OCI-LY3 (cell line): ENCODE measurements at regions not wholly inside any gene's neighbourhood (a gene's known extent, or its start where the extent isn't known, plus 50 kb on each side); places are given as distances from the start of the nearest gene placed in this dataset.

ENCODE experiments used
- H2AFZ ChIP-seq: fragments of 200-600, 300-600 bp; shearing (Covaris generic); 2 replicates; pipeline ENCODE4 v1.6.0; 2014; ENCODE audit warnings: antibody characterized with exemption, low read depth, low read length
- H3K27ac ChIP-seq: fragments of 200-600, 300-600 bp; sonication (generic); 2 replicates; pipeline ENCODE4 v1.5.1; 2014; ENCODE audit warnings: mild to moderate bottlenecking, low read length, moderate library complexity, mixed read lengths
- H3K27me3 ChIP-seq: fragments of 200-600, 300-600 bp; sonication (generic); 2 replicates; pipeline ENCODE4 v1.6.1; 2014; ENCODE audit warnings: low read depth, low read length, mixed read lengths
- H3K36me3 ChIP-seq: fragments of 200-600, 300-600 bp; sonication (generic); replicated peaks from 2 replicates; pipeline ENCODE3; 2014; ENCODE audit warnings: low read depth, low read length, mixed read lengths
- H3K4me1 ChIP-seq: fragments of 300-600, 200-600 bp; sonication (generic); 2 replicates; pipeline ENCODE4 v1.6.1; 2014; ENCODE audit warnings: low read length, mixed read lengths
- H3K4me2 ChIP-seq: fragments of 200-600, 300-600 bp; sonication (generic); 2 replicates; pipeline ENCODE4 v1.6.1; 2014; ENCODE audit warnings: low read length, mixed read lengths
- H3K4me3 ChIP-seq: fragments of 300-600, 200-600 bp; sonication (generic); 2 replicates; pipeline ENCODE4 v1.5.1; 2014; ENCODE audit warnings: antibody characterized with exemption, mild to moderate bottlenecking, low read length, moderate library complexity
- H3K79me2 ChIP-seq: fragments of 300-600, 200-600 bp; shearing (Covaris generic); 2 replicates; pipeline ENCODE4 v1.6.1; 2014; ENCODE audit warnings: mild to moderate bottlenecking, low read length, mixed read lengths
- H3K9ac ChIP-seq: fragments of 300-600, 200-600 bp; shearing (Covaris generic); 2 replicates; pipeline ENCODE4 v1.6.0; 2014; ENCODE audit warnings: mild to moderate bottlenecking, low read length, moderate library complexity
- H3K9me3 ChIP-seq: fragments of 200-600, 300-600 bp; shearing (Covaris generic); 2 replicates; pipeline ENCODE4 v1.6.1; 2014; ENCODE audit warnings: low read length, mixed read lengths; ENCODE audit not compliant: insufficient read depth
- H4K20me1 ChIP-seq: fragments of 200-600, 300-600 bp; sonication (generic); 2 replicates; pipeline ENCODE4 v1.6.1; 2016; ENCODE audit warnings: low read length, mixed read lengths; ENCODE audit not compliant: insufficient read depth
- EZH2phosphoT487 ChIP-seq: fragments of 200-600 bp; shearing (Covaris generic); IDR thresholded peaks from 2 replicates; pipeline ENCODE4 v1.6.1; 2018; ENCODE audit warnings: antibody characterized with exemption, mixed run types, low read depth
- TF ChIP-seq, protein P1 (sequence below): fragments of 200-600, 300-600 bp; sonication (generic); IDR thresholded peaks from 2 replicates; pipeline ENCODE4 v1.5.1; 2014; ENCODE audit warnings: antibody characterized with exemption, low read length, low read depth

- no peaks in the 10 kb centered on the region for H3K36me3 ChIP-seq
- TF ChIP-seq EZH2phosphoT487, result no peak
- TF ChIP-seq, protein P1, sequence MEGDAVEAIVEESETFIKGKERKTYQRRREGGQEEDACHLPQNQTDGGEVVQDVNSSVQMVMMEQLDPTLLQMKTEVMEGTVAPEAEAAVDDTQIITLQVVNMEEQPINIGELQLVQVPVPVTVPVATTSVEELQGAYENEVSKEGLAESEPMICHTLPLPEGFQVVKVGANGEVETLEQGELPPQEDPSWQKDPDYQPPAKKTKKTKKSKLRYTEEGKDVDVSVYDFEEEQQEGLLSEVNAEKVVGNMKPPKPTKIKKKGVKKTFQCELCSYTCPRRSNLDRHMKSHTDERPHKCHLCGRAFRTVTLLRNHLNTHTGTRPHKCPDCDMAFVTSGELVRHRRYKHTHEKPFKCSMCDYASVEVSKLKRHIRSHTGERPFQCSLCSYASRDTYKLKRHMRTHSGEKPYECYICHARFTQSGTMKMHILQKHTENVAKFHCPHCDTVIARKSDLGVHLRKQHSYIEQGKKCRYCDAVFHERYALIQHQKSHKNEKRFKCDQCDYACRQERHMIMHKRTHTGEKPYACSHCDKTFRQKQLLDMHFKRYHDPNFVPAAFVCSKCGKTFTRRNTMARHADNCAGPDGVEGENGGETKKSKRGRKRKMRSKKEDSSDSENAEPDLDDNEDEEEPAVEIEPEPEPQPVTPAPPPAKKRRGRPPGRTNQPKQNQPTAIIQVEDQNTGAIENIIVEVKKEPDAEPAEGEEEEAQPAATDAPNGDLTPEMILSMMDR, result no peak
- H2AFZ ChIP-seq, result no peak overlapping the region
- H3K27ac ChIP-seq, result no peak overlapping the region
- no peaks in the 10 kb centered on the region for H3K4me1 ChIP-seq
- no peak overlapping the region for H3K4me2 ChIP-seq
- no peaks in the 10 kb centered on the region for H3K79me2 ChIP-seq
- H3K9me3 ChIP-seq, result no peaks in the 10 kb centered on the region
- no peak overlapping the region for H3K4me3 ChIP-seq
- H4K20me1 ChIP-seq, result no peaks in the 10 kb centered on the region
- no peaks in the 10 kb centered on the region for H3K27me3 ChIP-seq
- H3K9ac ChIP-seq, result no peak overlapping the region
These were observed 55.0 kb upstream of the CXCL12 start for GRCh38 chr10:44439958-44440244.

GRCh38 chr10:44457259-44457658, 72.4 kb upstream of the CXCL12 start:
- H3K4me1 ChIP-seq, result no peaks in the 10 kb centered on the region
- no peaks in the 10 kb centered on the region for H3K36me3 ChIP-seq
- H3K27me3 ChIP-seq, result no peaks in the 10 kb centered on the region
- no peak overlapping the region for H2AFZ ChIP-seq
- no peak overlapping the region for H3K4me3 ChIP-seq
- no peaks in the 10 kb centered on the region for H3K79me2 ChIP-seq
- H4K20me1 ChIP-seq, result no peaks in the 10 kb centered on the region
- H3K4me2 ChIP-seq, result no peak overlapping the region
- H3K9ac ChIP-seq, result no peak overlapping the region
- H3K9me3 ChIP-seq, result no peaks in the 10 kb centered on the region
- TF ChIP-seq EZH2phosphoT487, result no peak
- TF ChIP-seq, protein P1, result no peak
- H3K27ac ChIP-seq, result no peak overlapping the region

DNA sequence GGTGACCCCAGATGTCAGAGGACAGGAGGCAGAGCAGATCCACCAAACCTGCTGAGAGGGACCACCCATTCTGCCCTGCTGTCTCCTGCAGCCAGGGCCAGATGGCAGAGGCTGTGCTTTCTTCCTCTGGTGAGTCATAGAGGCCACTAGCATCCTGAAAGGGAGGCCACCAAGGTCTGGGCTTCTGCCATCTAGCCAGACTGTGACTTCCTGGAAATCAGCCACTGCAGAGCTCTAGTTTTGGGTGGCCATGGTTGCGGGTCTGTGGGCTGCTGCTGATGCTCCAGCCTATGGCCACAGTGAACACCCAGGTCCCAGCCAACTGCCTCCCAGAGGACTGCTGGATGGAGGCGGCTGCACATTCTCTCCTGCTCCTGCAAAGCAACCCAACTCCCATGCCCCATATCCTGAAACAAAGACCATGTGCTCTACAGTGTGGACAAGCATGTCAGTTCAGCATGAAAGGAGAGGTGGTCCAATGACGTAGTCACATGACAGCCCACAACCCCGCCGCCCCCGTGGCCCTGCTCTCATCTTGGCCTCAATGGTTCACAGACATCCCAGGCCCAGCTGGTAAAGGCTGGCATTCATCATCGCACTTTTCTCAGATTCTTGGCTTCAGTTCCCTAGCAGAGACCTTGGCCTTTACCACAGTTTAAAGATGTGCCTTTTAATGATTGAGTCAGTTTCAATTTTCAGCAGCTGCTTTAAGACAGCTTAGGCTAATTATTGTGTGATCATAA, 73.9 kb upstream of the CXCL12 start:
- Histone ChIP-seq H3K79me2 (no peaks in the 10 kb centered on the region), H3K9me3 (no peaks in the 10 kb centered on the region), H3K9ac (no peak overlapping the region), H4K20me1 (no peaks in the 10 kb centered on the region), H2AFZ (no peak overlapping the region), H3K27ac (no peak overlapping the region), H3K36me3 (no peaks in the 10 kb centered on the region), H3K4me1 (no peaks in the 10 kb centered on the region), H3K4me2 (no peak overlapping the region), H3K4me3 (no peak overlapping the region), H3K27me3 (no peaks in the 10 kb centered on the region)
- TF ChIP-seq, protein P1, result no peak
- no peak for TF ChIP-seq EZH2phosphoT487

- Histone ChIP-seq H3K4me1 (no peaks in the 10 kb centered on the region), H3K4me2 (no peak overlapping the region)
- no peak for TF ChIP-seq EZH2phosphoT487
These were observed 74.8 kb upstream of the CXCL12 start for GRCh38 chr10:44459671-44460070.

More at GRCh38 chr10:44459671-44460070, 74.8 kb upstream of the CXCL12 start:
- Histone ChIP-seq H3K4me3 (no peak overlapping the region), H3K36me3 (no peaks in the 10 kb centered on the region), H3K27me3 (no peaks in the 10 kb centered on the region), H2AFZ (no peak overlapping the region), H4K20me1 (no peaks in the 10 kb centered on the region), H3K9me3 (no peaks in the 10 kb centered on the region), H3K79me2 (no peaks in the 10 kb centered on the region), H3K9ac (no peak overlapping the region), H3K27ac (no peak overlapping the region)
